B cell (primary cell): ENCODE measurements at regions not wholly inside any gene's neighbourhood (a gene's known extent, or its start where the extent isn't known, plus 50 kb on each side); places are given as distances from the start of the nearest gene placed in this dataset.

Experiments
- ATAC-seq: fragments of 200-7000 bp; cut with Tn5 transposase; one replicate; pipeline ENCODE4 v1.10.0; 2021; ENCODE audit warnings: low read depth, mild to moderate bottlenecking, moderate number of reproducible peaks, moderate library complexity
- CTCF ChIA-PET: fragments of 350-600 bp; sonication (Branson Sonifier 250); formaldehyde crosslinking; loops from one replicate; lab custom pipeline; 2021; ENCODE audit warnings: antibody characterized with exemption, inconsistent platforms; lab: Charles Lee
- POLR2A ChIA-PET: fragments of 350-600 bp; sonication (Branson Sonifier 250); formaldehyde crosslinking; loops from one replicate; lab custom pipeline; 2021; ENCODE audit warnings: antibody characterized with exemption; lab: Charles Lee
- DNase-seq: peaks from one replicate; pipeline ENCODE4 v3.0.0; 2013
- H2AFZ ChIP-seq: 2 replicates; pipeline ENCODE4 v1.6.1; 2012; ENCODE audit warnings: mild to moderate bottlenecking, low read depth, low read length; ENCODE audit not compliant: insufficient read depth, poor library complexity, severe bottlenecking
- H3K27ac ChIP-seq, 2 donors: 1 replicate in 1 of 2; 2 replicates in 1 of 2; pipeline ENCODE4 v1.5.1; 2012 to 2013; ENCODE audit warnings: low read length in 2 of 2, mild to moderate bottlenecking in 2 of 2, moderate library complexity in 1 of 2
- H3K27me3 ChIP-seq, 4 experiments: fragments of 200-600 bp in 1 of 4; sonication (generic) in 1 of 4; replicated peaks in 1 of 4; 1 replicate in 2 of 4; 2 replicates in 2 of 4; pipeline versions ENCODE4 v1.6.1 to v1.7.0; 2013 to 2016; ENCODE audit warnings: low read length in 3 of 4, mild to moderate bottlenecking in 2 of 4, mixed read lengths in 1 of 4, moderate library complexity in 1 of 4; ENCODE audit not compliant: insufficient read depth in 4 of 4, control insufficient read depth in 3 of 4; ENCODE audit errors: control extremely low read depth in 1 of 4
- H3K36me3 ChIP-seq, 2 experiments: replicated peaks in 1 of 2; 1 replicate in 1 of 2; 2 replicates in 1 of 2; pipeline versions ENCODE4 v1.6.1 to v1.7.1; 2013; ENCODE audit warnings: low read length in 1 of 2; ENCODE audit not compliant: insufficient read depth in 2 of 2, control insufficient read depth in 1 of 2; ENCODE audit errors: control extremely low read depth in 1 of 2, extremely low read depth in 1 of 2
- H3K4me1 ChIP-seq, 2 donors: fragments of 200-600 bp in 1 of 2; sonication (generic) in 1 of 2; 1 replicate in 1 of 2; 2 replicates in 1 of 2; pipeline versions ENCODE4 v1.5.1 to v1.6.1; 2013 to 2017; ENCODE audit warnings: low read length in 2 of 2; ENCODE audit not compliant: control insufficient read depth in 2 of 2, insufficient read depth in 2 of 2
- H3K4me2 ChIP-seq: replicated peaks from 2 replicates; pipeline ENCODE3; 2012; ENCODE audit warnings: mild to moderate bottlenecking, low read depth, low read length; ENCODE audit not compliant: poor library complexity, severe bottlenecking
- H3K4me3 ChIP-seq, 5 experiments: fragments of 200-600 bp in 1 of 5; sonication (generic) in 1 of 5; 1 replicate in 3 of 5; 2 replicates in 2 of 5; pipeline versions ENCODE4 v1.5.1 to v1.7.0; 2011 to 2016; ENCODE audit warnings: low read length in 4 of 5, mild to moderate bottlenecking in 4 of 5, low read depth in 2 of 5, control low read depth in 1 of 5, moderate library complexity in 1 of 5; ENCODE audit not compliant: insufficient read depth in 1 of 5; ENCODE audit errors: control extremely low read depth in 1 of 5, extremely low read depth in 1 of 5
- H3K79me2 ChIP-seq: fragments of 200-600 bp; sonication (generic); one replicate; pipeline ENCODE4 v1.6.0; 2016; ENCODE audit warnings: low read length; ENCODE audit not compliant: control insufficient read depth, insufficient read depth
- H3K9ac ChIP-seq: fragments of 200-600 bp; sonication (generic); 2 replicates; pipeline ENCODE4 v1.6.1; 2017; ENCODE audit warnings: mild to moderate bottlenecking, low read length, moderate library complexity
- H3K9me3 ChIP-seq, 3 donors: one replicate each; pipeline versions ENCODE4 v1.6.1 to v1.7.1; 2013; ENCODE audit warnings: low read length in 2 of 3; ENCODE audit not compliant: control insufficient read depth in 2 of 3, insufficient read depth in 1 of 3; ENCODE audit errors: control extremely low read depth in 1 of 3
- H4K20me1 ChIP-seq: 2 replicates; pipeline ENCODE4 v1.6.0; 2012; ENCODE audit warnings: mild to moderate bottlenecking, low read length; ENCODE audit not compliant: insufficient read depth, control insufficient read depth, poor library complexity, severe bottlenecking
- H3K27ac Mint-ChIP-seq: one replicate; pipeline ENCODE4 v1.8.0; 2021; ENCODE audit warnings: mixed read lengths
- H3K27me3 Mint-ChIP-seq: one replicate; pipeline ENCODE4 v1.8.0; 2021; ENCODE audit warnings: mixed read lengths
- H3K4me1 Mint-ChIP-seq: one replicate; pipeline ENCODE4 v1.8.0; 2021; ENCODE audit warnings: mixed read lengths
- H3K4me3 Mint-ChIP-seq: one replicate; pipeline ENCODE4 v1.8.0; 2021; ENCODE audit warnings: mixed read lengths
- H3K9me3 Mint-ChIP-seq: one replicate; pipeline ENCODE4 v1.8.0; 2022; ENCODE audit warnings: mixed read lengths; ENCODE audit not compliant: insufficient read depth
- EZH2 ChIP-seq: IDR thresholded peaks from 2 replicates; pipeline ENCODE4 v1.6.1; 2012; ENCODE audit warnings: borderline replicate concordance, low read depth, mild to moderate bottlenecking, moderate library complexity, low read length; ENCODE audit not compliant: insufficient read depth, poor library complexity, severe bottlenecking
- WGBS: methylation state at CpG from one replicate; pipeline ENCODE4 v1.1.5; 2013; ENCODE audit warnings: missing lambda C conversion rate; ENCODE audit not compliant: insufficient coverage; 5-methylcytosine and 5-hydroxymethylcytosine counted together
- intact Hi-C: fragments of 100-400 bp; cut with micrococcal nuclease; formaldehyde crosslinking; loops from one replicate; pipeline ENCODE4 v1.10.0; 2022
- TF ChIP-seq, protein P1 (sequence below): fragments of 200-600 bp; IDR thresholded peaks from one replicate; pipeline ENCODE4 v1.8.0; 2022; ENCODE audit warnings: antibody characterized with exemption, mild to moderate bottlenecking

DNA sequence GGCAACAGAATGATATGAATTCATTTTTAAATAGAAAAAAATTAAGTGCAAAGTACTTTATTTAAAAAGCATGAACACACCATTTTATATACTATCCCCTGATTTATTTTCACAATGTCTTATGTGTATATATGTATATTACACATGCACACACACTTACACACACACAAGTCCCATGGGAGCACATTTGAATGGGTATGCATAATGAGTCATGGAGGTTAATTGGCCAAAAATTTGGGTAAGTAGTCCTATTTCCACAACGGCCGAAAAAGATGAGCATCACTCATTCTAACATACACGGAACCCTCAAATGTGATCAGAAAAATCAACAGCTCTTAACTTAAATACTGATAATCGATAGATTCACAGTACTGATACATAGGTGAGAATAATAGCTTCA lies 97.4 kb upstream of the NABP1 start:
- no peak overlapping the region for H3K4me2 ChIP-seq
- WGBS = no CpG with 5 or more reads among the region's 4 CpGs
- no peak overlapping the region for H2AFZ ChIP-seq
- Mint-ChIP-seq H3K4me3 (no peak overlapping the region), H3K9me3 (no peaks in the 10 kb centered on the region), H3K27me3 (no peaks in the 10 kb centered on the region), H3K4me1 (no peaks in the 10 kb centered on the region), H3K27ac (no peak overlapping the region)
- no peak overlapping the region for H3K4me3 ChIP-seq
- H3K4me1 ChIP-seq = no peaks in the 10 kb centered on the region
- H3K9me3 ChIP-seq = no peaks in the 10 kb centered on the region
- ChIA-PET POLR2A (no interaction called here), CTCF (interaction anchor here (1.7 kb wide), 1 partner anchor 26 kb away, joined by 3 read pairs; no protein-coding TSS in a partner anchor)
- TF ChIP-seq, protein P1, sequence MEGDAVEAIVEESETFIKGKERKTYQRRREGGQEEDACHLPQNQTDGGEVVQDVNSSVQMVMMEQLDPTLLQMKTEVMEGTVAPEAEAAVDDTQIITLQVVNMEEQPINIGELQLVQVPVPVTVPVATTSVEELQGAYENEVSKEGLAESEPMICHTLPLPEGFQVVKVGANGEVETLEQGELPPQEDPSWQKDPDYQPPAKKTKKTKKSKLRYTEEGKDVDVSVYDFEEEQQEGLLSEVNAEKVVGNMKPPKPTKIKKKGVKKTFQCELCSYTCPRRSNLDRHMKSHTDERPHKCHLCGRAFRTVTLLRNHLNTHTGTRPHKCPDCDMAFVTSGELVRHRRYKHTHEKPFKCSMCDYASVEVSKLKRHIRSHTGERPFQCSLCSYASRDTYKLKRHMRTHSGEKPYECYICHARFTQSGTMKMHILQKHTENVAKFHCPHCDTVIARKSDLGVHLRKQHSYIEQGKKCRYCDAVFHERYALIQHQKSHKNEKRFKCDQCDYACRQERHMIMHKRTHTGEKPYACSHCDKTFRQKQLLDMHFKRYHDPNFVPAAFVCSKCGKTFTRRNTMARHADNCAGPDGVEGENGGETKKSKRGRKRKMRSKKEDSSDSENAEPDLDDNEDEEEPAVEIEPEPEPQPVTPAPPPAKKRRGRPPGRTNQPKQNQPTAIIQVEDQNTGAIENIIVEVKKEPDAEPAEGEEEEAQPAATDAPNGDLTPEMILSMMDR = no peak
- no peak for TF ChIP-seq EZH2
- DNase-seq (no peak), ATAC-seq (no peak)
- no peaks in the 10 kb centered on the region for H3K79me2 ChIP-seq
- H4K20me1 ChIP-seq = no peaks in the 10 kb centered on the region
- no peaks in the 10 kb centered on the region for H3K36me3 ChIP-seq
- H3K27me3 ChIP-seq = peaks cover 0 to 3% (median 0%) of the 10 kb centered on the region in 4 experiments
- intact Hi-C loops = no loop called here
- H3K9ac ChIP-seq = no peak overlapping the region
- H3K27ac ChIP-seq = no peak overlapping the region

DNA sequence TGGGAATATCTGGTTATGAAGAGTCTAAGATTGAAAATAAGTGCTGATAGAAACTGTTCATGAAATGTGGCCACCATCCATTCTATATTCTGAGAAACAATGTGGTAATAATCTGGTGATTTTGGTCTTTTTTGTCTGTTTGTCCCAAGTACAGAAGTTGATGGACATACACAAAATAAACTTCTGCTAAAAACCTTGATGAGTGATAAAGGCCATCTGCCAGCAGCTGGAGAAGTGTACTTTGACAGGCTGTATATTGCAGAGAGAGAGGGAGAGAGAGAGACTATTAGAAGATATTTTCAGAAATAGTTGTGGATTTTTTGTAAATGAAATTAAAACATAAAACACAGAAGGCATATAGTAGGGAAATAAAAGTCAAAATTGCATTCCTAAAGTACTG lies 96.9 kb upstream of the NABP1 start:
- Mint-ChIP-seq H3K27me3 (no peaks in the 10 kb centered on the region), H3K27ac (no peak overlapping the region), H3K9me3 (no peaks in the 10 kb centered on the region), H3K4me1 (no peaks in the 10 kb centered on the region), H3K4me3 (no peak overlapping the region)
- ChIA-PET CTCF (interaction anchor here (1.7 kb wide), 1 partner anchor 26 kb away, joined by 3 read pairs; no protein-coding TSS in a partner anchor), POLR2A (no interaction called here)
- H3K9ac ChIP-seq = no peak overlapping the region
- no peaks in the 10 kb centered on the region for H4K20me1 ChIP-seq
- H3K79me2 ChIP-seq = no peaks in the 10 kb centered on the region
- no peaks in the 10 kb centered on the region for H3K36me3 ChIP-seq
- ATAC-seq (no peak), DNase-seq (no peak)
- intact Hi-C loops = no loop called here
- no peaks in the 10 kb centered on the region for H3K4me1 ChIP-seq
- H3K27me3 ChIP-seq = peaks cover 0 to 3% (median 0%) of the 10 kb centered on the region in 4 experiments
- no peak for TF ChIP-seq EZH2
- TF ChIP-seq, protein P1 = no peak
- no peak overlapping the region for H3K4me3 ChIP-seq
- H3K4me2 ChIP-seq = no peak overlapping the region
- no peak overlapping the region for H2AFZ ChIP-seq
- H3K9me3 ChIP-seq = no peaks in the 10 kb centered on the region
- no peak overlapping the region for H3K27ac ChIP-seq
